SKM-1 (cell line): ENCODE measurements at regions not wholly inside any gene's neighbourhood (a gene's known extent, or its start where the extent isn't known, plus 50 kb on each side); places are given as distances from the start of the nearest gene placed in this dataset.

ENCODE experiments used
- DNase-seq: peaks from one replicate; lab custom pipeline; 2025; ENCODE audit not compliant: unreplicated experiment; lab: John Stamatoyannopoulos, UW

GRCh38 chr2:123303731-123304130 is 721.4 kb upstream of the CNTNAP5 start:
- DNase-seq: no peak
